Epithelial cell of esophagus (primary cell): ENCODE measurements at regions not wholly inside any gene's neighbourhood (a gene's known extent, or its start where the extent isn't known, plus 50 kb on each side); places are given as distances from the start of the nearest gene placed in this dataset.
"Not testable (repeated sequence)": the region's sequence is repeated elsewhere in the genome, so short reads cannot be mapped to it uniquely, and the experiment has no call there.

Experiments
- DNase-seq: peaks from one replicate; pipeline ENCODE4 v3.0.0; 2010; ENCODE audit warnings: low read depth
- H3K4me3 ChIP-seq: 2 replicates; pipeline ENCODE4 v1.5.1; 2011; ENCODE audit warnings: mild to moderate bottlenecking, low read length, control low read depth
- TF ChIP-seq, protein P1 (sequence below): IDR thresholded peaks from 2 replicates; pipeline ENCODE4 v1.5.1; 2011; ENCODE audit warnings: low read depth, mild to moderate bottlenecking, low read length, control low read depth, inconsistent platforms; ENCODE audit not compliant: insufficient read depth; ENCODE audit errors: missing control alignments

- DNase-seq: no peak
- no peak overlapping the region for H3K4me3 ChIP-seq
- TF ChIP-seq, protein P1, sequence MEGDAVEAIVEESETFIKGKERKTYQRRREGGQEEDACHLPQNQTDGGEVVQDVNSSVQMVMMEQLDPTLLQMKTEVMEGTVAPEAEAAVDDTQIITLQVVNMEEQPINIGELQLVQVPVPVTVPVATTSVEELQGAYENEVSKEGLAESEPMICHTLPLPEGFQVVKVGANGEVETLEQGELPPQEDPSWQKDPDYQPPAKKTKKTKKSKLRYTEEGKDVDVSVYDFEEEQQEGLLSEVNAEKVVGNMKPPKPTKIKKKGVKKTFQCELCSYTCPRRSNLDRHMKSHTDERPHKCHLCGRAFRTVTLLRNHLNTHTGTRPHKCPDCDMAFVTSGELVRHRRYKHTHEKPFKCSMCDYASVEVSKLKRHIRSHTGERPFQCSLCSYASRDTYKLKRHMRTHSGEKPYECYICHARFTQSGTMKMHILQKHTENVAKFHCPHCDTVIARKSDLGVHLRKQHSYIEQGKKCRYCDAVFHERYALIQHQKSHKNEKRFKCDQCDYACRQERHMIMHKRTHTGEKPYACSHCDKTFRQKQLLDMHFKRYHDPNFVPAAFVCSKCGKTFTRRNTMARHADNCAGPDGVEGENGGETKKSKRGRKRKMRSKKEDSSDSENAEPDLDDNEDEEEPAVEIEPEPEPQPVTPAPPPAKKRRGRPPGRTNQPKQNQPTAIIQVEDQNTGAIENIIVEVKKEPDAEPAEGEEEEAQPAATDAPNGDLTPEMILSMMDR: no peak
Measured at GRCh38 chr22:23473901-23474300, 106.2 kb downstream of the IGLL1 start.

DNA sequence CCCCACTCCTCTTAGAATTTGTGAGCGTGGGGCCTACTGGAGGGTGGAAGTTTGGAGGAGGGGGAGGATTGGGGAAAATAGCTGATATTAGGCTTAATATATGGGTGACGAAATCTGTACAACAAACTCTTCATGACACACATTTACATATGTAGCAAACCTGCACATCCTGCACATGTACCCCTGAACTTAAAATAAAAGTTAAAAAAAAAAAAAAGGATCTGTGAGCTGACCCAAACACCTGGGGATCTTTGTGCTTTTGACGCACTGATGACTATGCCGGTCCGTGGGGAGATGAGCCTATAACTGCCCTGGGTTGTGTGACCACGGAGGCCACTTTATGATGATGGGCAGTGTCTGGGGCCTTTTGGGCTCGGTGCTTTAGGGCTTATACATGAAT, 107.7 kb downstream of the IGLL1 start:
- not testable (repeated sequence) for DNase-seq, H3K4me3 ChIP-seq

DNA sequence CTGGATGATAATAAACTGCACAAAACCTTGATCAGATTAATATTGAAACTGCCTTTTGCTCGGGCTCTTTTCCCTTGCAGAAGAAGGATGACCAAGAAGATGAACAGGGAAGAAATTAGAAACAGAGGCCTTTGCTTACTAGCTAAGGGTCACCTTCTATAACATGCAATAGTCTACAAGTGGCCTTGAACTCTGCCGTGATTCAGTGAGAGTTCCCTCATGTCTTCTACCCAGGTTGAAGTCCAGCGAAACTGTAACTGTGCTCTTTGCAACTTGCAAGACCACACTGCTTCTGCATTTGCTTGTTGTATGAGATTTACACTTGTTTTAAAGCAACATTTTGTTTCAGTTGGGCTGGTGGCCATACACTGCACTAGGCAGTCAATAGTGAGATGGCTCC, 108.4 kb downstream of the IGLL1 start:
- no peak overlapping the region for H3K4me3 ChIP-seq
- TF ChIP-seq, protein P1: no peak
- DNase-seq: no peak

DNA sequence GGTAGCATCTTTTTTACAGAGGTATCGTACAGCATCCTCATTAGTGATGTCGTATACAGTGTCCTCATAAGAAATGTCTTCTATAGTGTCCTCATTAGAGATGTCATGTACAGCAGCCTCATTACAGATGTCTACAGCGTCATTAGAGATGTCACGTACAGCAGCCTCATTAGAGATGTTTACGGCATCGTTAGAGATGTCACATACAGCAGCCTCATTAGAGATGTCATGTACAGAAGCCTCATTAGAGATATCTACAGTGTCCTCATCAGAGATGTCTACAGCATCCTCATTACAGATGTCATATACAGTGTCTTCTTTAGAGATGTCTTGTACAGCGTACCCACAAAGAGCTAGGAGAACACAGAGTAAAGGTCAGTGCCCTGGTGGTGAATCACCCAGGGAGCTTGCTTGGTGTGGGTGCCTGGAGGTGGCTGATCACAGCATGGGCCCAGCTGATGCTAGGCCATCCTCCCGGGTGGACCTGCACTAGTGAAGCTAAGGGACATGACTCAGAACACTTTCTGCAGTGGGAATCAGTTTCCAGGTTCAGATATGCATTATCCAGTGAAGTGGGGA, 109.2 kb downstream of the IGLL1 start:
- no peak for DNase-seq
- no peak overlapping the region for H3K4me3 ChIP-seq
- TF ChIP-seq, protein P1: no peak

DNA sequence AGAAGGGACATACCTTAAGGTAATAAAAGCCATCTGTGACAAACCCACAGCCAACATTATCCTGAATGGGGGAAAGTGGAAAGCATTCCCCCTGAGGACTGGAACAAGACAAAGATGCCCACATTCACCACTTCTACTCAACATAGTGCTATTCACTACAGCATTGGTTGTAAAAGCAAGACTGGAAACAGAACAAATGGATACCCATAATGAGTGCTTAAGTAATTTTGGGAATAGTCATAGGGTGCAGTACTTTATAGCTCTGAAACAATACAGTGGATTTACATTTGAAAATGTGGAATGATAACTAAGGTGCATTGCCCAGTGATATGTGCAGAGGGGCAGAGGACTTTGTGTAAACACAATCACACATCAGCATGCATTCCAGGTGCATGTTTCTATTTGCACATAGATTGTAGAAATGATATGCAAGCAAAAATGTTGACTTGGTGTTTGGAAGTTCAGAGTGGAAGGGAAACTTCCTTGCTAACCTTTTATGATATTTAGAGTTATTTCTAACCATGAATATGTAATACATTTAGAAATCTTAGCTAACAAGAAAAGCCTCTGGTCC, 112.3 kb downstream of the IGLL1 start:
- TF ChIP-seq, protein P1: no peak
- DNase-seq: no peak
- H3K4me3 ChIP-seq: no peak overlapping the region

DNA sequence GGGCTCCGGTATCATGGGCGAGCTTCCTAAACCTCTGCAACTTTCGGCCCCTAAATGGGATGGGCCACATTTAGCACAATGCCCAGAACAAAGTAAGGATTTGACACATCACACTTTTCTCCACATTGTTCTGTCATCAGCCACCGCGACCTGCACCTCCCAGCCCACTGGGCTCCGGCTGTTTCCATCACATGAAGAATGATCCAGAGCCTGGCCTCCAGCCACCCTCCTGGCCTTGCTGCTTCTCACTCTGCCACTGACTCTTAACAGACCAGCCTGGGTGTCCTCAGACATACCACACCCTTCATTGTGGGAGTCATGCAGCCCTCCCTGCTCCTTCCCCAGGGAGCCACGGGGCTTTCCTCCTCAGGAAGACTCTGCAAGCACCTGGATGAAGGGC, 113.7 kb downstream of the IGLL1 start:
- TF ChIP-seq, protein P1: no peak
- no peak overlapping the region for H3K4me3 ChIP-seq
- DNase-seq: no peak

DNA sequence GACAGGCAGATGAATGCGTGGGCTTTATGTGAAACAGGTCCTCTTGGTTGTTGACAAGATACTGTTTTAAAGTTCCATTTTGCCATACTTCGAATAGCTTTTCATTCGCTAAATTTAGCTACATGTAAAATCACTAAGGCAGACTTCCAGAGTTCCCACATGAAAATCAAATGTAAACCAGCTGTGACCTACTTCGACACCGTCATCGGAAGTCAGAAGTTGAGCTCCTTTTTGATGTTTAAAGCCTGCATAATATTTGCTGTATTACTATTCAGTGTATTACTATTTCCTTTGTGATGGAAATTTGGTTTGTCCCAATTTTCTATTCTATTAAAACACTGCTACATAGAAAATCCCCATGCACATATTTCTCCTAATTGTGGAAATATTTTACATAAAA, 115.3 kb downstream of the IGLL1 start:
- not testable (repeated sequence) for DNase-seq, H3K4me3 ChIP-seq

- not testable (repeated sequence) for DNase-seq, H3K4me3 ChIP-seq
Measured at GRCh38 chr22:23460517-23461031, 119.5 kb downstream of the IGLL1 start.

DNA sequence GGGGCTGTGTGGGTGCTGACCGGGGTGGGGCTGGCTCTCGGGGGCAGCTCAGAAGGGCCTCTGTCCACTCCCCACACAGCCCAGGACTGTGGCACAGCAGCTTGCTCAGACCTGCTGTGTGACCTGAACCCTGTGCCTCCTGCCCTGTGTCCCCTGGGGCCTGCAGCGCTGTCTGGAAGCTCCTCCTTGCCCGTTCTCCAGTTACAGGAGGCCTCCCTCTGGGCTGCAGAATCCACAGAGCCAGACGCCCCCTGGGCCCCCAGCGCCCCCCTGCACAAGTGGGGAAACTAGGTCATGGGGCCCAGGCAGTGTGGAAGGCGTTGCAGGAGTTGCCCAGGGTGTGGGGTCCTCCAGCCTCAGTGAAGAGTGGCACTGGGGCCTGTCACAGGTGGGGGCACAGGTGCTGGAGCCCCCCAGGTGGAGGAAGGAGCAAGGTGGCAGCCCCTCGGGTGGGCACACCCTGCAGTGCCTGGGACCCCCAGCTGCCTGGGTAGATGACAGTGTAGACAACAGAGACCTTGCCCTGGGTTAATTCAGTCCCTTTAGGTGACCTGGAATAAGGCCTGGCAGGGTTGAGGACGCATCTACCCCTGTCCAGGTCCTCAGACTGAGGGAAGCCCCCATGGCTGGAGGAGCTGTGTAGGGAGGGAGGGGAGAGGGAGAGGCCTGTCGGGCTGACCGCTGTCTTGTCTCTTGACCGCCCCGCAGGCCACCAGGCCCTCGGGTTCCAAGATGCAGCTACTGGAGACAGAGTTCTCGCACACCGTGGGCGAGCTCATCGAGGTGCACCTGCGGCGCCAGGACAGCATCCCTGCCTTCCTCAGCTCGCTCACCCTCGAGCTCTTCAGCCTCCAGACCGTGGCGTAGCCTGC, 120.2 kb downstream of the IGLL1 start:
- H3K4me3 ChIP-seq, DNase-seq: not testable (repeated sequence)
